GM18873 (cell line): ENCODE measurements at regions not wholly inside any gene's neighbourhood (a gene's known extent, or its start where the extent isn't known, plus 50 kb on each side); places are given as distances from the start of the nearest gene placed in this dataset.

Source experiments
- ATAC-seq: cut with Tn5 transposase; IDR thresholded peaks from one replicate; pipeline ENCODE4 v1.9.1; 2021; ENCODE audit warnings: mild to moderate bottlenecking, moderate library complexity, moderate number of reproducible peaks; ENCODE audit not compliant: unreplicated experiment, low FRiP score

DNA sequence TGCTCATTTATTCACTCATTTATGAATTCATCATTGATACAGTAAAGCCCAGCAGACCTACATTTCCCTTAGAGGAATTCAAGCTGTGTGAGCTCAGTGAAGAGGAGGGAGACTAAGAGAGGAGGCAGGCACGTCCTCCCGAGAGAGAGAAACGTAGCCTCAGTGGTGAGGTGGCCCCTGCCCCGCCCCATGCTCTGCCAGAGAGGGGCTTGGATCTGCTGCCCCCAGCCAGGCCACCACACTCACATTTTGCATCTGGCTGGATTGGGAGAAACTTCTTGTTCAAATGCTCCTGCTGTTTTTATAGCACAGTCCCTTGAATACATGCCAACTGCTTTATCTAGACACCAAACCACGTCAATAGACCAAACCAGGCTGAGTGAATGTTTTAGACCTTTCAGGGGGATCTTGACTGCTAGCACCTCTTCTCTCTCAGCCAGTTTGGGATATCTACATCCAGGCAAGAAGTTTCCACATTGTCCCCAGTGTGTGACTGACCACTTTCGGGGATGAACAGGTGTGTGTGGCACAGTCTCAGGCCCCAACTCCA, 67.7 kb upstream of the AJAP1 start:
- no peak for ATAC-seq

DNA sequence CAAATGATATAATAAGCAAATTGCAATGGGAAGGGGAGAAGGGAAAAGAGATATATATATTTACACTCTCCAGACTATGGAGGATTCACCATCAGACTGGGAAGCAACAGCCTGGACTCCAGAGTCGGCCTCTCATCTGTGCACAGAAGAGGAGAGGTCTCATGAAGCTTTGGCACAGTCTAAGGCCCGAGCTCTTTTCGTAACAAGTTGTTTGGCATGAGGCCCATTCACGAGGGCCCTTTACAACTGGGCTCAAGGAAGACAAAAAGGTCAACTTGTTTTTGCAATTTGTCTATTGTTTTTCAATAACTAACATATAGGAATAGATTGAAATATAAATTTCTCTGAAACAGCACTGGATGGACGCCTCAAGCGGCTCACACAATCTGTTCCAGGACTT, 66.7 kb upstream of the AJAP1 start:
- no peak for ATAC-seq

DNA sequence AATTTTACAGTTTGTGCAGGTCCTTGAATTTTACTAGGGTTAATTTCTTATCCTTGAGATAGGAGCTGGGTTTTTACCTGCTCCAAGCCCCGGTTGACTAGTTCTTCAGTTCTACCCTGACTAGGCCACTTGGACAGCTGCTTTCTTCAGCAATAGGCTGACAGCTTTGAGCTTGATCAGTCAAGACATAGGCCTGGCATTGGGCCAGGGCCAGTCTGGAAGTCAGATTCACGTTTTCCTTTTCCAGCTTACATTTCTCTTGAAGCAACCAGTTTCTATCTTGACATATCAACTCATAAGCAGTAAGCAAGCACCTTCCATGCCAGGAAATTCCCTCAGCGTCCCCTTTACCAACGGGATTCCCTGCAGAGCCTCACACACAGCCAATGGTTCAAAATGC, 63.7 kb upstream of the AJAP1 start:
- ATAC-seq = no peak

DNA sequence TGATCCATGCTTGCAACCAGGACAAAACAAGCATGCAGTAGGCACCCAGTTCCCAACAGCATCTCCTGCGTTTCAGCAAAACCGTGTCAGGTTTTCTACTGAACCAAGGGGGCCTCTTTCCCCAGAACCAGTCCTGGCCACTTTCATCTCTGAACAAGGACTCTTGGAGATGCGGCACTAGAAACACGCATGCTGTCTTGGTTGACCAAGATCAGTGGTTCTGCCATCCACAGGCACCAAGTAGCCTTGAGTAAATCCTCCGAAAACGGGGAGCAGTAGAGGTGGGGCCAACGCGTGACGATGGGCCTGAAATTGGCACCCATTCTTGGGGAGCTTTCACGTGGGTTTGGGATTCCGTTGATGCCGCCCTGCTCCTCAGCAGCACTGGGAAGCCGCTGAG, 62.5 kb upstream of the AJAP1 start:
- no peak for ATAC-seq

DNA sequence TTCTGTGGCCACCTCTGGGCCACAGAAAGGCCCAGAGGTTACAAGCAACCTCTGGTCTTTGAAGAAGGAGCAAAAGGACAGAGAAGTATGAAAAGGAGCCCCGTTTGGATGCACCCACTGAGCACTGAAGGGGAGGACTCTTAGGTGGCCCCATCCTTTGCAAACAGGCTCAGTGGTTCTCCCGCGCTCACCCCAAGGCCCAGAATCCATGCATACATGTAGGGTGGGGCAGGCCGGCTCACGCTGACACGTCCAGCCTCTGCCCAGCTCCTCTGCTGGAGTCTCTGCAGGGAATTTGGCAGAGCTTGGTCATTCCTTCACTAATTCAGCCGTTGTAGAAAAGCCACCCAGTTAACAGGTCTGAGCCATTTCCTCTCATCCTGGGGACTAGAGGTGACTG, 61.3 kb upstream of the AJAP1 start:
- ATAC-seq = no peak

DNA sequence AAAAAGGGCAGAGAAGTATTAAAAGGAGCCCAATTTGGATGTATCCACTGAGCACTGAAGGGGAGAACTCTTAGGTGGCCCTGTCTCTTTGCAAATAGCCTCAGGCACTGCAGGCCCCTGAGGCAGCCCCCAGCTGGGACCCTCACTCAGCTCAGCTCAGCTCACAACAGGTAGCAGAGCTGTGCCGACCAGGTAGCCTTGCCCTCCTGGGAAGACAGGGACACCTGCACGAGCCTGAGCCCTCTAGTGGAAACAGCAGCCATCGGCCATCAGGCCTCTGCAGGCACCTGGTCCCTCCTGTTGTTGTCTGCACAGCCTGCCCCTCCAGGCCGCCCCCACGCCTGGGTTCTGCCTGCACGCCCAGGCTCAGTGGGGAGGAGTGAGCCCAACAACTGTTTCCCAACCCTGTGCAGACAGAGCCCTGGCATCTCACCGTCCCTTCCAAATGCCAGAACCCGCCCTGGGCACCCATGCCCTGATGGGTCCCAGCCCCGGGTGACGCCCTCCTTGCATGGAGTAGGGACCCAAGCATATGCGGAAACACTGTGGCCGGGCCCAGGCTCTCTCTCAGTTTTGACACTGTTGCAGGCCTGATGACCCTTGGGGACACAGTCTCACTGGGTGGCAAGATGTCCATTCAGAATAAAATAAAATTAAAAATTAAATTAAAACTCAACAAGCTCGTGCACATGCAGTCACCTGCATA, 60.0 kb upstream of the AJAP1 start:
- ATAC-seq = no peak

DNA sequence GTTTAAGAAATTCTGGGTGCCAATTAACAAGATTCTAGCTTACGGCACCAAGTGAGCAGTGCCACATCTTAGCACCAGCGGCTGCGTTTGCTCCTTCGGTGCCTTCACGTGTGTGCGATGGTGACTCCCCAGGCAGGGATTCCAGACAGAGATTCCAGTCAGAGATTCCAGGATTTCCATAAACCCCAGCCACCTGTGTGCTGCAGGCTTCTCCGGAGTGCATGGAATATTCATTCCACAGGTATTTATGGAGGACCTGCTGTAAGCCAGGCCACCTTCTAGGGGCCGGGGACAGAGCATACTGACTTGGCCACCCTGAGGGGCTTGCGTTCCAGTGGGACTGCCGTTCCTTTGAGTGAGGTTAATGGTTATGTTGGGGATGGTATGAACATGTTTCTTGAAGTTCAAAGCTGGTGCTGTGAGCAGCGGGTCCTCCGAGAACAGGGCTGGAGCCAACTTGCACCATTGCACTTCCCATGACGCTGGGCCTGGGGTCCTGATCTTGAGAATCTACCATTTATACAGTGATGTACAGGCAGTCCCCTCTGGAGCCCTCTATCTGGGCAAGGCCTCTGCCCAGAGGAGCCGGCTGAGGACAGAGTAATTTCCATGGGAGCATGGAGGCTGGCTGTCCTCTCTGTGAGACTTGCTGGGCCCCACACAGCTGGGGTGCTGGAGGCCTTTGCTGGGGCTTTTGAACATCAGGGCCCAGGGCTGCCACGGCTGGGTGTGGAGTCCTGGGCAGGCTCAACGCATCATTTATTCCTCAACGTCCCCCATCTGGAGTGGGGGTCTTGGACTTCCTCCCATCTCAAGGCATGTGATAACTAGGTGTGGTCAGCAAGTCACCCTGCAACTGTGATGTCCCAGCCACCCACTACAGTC, 58.8 kb upstream of the AJAP1 start:
- ATAC-seq = no peak

DNA sequence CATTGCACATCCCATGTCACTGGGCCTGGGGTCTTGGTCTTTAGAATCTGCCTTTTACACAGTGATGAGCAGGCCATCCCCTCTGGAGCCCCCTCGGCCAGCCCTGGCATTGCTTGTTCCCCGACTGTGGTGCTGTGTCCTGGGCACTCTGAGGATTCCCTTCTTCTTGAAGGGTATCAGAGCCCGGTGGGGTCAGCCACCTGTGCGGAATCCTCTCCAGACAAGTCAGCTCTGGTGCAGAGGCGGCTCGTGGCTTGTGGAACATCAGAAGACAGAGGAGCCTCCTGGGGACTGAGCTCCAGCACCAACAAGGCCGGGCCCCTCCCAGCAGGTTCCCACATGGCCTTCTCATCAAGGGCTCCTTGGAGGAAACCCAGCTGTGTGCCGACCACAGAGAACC, 57.9 kb upstream of the AJAP1 start:
- no peak for ATAC-seq

DNA sequence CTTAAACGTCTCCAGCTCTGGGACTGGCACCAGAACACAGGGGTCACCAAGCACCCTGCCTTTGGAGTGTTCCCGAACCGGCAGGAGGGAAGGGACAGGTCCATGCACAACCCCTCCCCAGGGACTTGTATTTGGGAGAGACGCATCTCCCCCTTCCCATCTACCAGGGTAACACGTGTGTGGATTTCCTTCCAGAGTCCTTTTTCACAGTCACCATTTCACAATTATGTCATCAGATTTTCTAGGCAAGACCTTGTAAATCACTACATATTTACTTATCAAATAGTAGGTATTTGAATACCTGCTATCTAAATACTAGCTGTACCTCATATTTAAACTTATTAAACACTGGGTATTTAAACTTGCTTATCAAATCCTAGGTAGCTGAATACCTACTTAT, 57.4 kb upstream of the AJAP1 start:
- ATAC-seq = no peak

DNA sequence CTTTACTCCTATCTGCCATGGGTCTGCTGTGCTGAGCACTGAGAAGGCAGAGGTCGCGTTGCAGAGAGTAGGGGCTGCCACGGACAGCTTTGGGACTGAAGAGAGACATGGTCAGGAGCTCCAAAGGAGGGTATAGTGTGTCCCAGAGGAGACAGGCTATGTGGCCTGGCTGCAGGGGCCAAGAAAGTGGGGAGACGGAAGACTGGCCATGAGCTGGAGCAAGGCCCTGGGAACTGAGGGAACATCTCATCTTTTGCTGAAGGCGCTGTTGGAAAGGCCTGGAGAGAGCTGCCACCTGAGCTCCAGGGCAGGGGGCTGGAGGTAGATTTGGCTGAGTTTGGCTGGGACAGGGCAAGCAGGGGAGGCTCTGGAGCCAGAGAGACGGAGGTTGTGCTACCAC, 55.8 kb upstream of the AJAP1 start:
- ATAC-seq = no peak

DNA sequence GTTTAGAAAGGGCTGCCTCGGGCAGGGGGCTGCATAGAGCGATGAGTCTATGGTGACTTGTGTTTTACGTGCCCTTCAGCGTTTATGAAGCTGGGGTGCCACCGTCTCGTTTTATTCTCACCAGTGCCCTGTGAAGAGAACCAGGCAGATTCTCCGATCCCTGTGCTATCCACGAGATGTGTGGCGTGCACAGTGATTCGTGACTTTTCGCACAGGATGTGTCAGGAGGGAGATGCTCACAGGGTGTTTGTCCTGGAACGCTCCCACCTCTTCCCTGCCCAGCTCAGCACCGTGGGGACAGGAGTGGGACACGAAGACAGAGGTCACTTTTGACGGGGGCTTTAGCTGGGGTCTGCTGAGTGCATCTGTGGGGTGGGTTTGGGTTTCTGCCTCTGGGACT, 54.9 kb upstream of the AJAP1 start:
- no peak for ATAC-seq

DNA sequence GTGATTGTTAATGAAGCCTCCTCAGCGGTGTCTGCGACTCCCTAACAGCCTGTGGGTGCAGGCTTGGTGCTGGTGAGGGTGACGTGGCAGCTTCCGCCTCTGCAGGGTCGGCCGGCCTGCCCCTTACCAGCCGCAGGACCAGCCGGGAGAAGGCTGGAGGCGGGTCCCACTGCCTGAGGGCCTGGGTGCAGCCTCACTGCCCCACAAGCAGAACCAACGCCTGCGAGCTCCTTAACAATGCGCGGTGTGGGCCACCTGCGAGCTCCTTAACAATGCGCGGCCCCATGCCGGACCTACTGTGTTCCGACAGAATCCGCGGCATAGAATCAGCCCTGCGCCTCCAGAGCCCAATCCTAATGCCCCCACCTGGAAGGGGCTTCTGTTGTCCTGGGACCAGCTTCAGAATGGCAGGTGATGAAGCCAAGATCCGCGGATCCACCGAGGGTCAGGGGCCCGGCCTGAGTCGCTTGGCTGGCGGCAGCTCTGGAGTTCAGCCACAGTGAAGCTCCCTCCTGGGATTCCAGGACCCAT, 54.4 kb upstream of the AJAP1 start:
- no peak for ATAC-seq

DNA sequence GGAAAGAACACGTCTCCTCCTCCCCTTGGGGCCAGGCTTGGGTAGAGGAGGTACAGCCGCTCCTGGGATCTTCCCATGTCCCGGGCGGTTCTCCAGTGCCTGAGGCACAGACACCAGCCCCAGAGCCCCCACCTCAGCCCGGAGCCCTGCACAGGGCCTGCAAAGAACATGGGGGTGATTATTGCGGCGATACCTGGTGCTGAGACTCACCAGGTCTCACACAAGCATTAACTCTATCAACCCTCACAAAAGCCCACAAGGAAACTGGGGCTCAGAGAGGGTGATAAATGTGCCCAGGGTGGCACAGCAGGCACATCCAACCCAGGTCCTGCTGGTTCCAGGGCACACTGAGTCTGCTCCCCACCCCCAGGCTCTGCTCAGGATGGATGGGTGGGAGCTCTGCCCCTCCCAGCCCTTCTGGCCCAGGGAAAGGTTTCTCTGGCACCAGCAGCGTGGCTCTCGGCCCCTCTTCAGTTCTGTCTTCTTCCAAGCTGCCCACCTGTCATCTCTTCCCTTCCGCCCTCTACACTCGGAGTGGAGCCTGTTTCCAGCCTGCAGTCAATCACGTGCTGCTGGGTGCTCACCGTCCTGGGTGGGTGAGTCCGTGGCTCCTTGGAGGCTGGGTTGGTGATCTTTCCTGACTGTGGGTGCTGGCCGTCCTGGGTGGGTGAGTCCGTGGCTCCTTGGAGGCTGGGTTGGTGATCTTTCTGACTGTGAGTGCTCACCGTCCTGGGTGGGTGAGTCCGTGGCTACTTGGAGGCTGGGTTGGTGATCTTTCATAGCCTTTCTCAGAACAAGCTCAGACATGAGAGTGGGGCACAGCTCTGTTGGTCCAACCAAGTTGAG, 53.6 kb upstream of the AJAP1 start:
- no peak for ATAC-seq

DNA sequence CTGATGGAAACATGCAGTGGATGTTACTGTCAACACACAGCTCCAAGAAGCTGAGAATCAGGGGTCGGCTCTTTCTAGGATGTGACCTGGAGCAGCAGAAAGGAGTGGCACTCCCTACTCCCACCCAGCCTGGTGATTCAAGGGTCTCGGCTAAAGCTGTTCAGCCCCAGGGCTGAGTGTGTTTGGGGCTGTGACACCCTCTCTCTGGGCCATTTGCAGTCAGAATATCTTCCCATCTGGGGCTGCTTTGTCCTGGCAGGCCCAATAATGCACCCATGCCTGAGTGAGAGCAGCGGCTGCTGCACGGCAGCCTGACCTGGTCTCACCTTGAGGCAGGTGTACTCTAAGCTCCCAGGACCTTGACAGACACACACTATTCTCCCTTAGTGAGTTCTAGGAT, 52.5 kb upstream of the AJAP1 start:
- no peak for ATAC-seq

DNA sequence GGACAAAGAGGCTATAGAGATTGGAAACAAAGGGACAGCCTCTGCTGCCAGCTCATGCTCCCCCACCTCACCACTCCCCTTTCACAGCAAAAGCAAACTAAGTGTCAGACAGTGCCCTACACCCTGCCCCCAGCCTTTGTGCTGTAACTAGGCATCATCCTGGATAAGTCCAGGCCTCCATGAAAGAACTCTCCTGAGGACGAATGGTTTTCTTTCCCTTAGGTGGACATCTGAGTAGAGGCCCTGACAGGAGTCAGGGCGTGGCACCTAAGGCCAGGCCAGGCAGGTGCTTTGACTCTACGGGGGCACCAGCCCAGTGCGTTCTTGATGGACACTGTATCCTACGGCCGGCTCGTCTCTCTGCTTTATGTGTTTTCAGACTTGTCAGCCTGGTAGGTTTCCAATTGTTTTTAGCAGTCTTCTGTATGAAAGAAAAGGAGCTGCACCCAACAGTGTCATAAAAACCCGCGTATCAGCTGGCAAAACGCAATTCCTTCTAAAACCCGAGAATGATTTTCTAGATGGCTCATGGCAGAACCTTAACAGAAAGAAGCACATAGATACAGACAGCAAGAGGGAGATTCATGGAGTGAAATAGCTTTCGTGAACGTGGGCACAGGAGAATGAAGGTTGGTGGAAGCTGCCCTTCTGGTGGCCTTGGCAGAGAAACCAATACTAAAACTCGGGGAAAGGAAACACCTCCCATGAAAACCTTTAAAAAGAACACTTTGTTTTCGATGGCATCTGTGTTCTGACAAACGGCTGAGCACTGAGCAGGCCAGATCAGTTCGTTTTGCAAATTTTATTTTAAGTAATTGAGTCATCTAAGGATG, 51.7 kb upstream of the AJAP1 start:
- no peak for ATAC-seq

DNA sequence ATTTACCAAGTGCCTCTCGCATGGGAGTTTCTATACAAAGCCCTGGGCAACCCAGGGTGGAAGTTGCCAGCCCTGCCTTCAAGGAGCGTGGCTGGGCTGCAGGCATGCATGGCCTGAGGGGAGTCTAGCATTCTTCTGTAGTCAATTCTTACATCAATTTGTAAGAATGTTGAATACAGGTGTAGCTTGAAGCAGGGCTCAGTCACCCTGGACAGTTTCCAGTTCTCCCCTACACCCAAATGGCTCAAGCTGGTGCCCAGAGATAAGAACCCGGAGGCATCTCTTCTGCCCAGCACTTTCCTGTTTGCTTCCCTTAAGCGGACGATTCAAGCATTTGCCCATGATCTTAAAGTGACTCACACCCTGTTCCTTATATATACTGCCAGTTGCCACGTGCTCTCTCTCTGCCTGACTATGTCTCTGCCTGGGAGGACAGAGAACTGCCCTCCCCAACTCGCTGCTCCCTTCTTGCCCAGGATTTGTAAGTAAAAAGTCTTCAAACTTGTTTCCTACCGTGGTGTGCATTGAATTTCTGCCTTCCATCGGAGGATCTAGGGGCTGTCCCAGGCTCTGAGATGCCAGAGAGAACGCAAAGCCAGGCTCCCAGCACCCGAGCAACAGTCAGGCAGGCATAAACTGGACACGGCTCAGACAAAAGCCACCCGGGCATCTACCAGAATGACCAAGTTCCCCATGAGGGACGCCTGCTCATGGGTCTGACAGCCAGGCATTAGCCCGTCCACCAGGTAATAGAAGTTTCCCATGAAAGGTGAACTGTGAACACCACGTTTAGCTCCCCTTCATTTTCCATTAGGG, 50.9 kb upstream of the AJAP1 start:
- ATAC-seq = no peak
